HG02840 (cell line): ENCODE measurements at regions not wholly inside any gene's neighbourhood (a gene's known extent, or its start where the extent isn't known, plus 50 kb on each side); places are given as distances from the start of the nearest gene placed in this dataset.
"Not testable (repeated sequence)": the region's sequence is repeated elsewhere in the genome, so short reads cannot be mapped to it uniquely, and the experiment has no call there.

ENCODE experiments used
- ATAC-seq: cut with Tn5 transposase; IDR thresholded peaks from one replicate; pipeline ENCODE4 v1.9.1; 2021; ENCODE audit warnings: mild to moderate bottlenecking, moderate library complexity, moderate number of reproducible peaks; ENCODE audit not compliant: unreplicated experiment, low FRiP score

- no peak for ATAC-seq
Observed at GRCh38 chr1:60893136-60893930, 189.0 kb upstream of the NFIA start.

- ATAC-seq, result no peak
Observed at GRCh38 chr1:60891765-60892164, 190.6 kb upstream of the NFIA start.

GRCh38 chr1:60891281-60891680 lies 191.1 kb upstream of the NFIA start:
- ATAC-seq, result no peak

GRCh38 chr1:60890664-60891063 lies 191.7 kb upstream of the NFIA start:
- no peak for ATAC-seq

GRCh38 chr1:60889709-60890108 lies 192.7 kb upstream of the NFIA start:
- no peak for ATAC-seq

- no peak for ATAC-seq
Observed at GRCh38 chr1:60888126-60888525, 194.2 kb upstream of the NFIA start.

GRCh38 chr1:60886793-60887331 lies 195.5 kb upstream of the NFIA start:
- ATAC-seq, result no peak

- no peak for ATAC-seq
Observed at GRCh38 chr1:60886090-60886489, 196.3 kb upstream of the NFIA start.

GRCh38 chr1:60880202-60880601 lies 202.2 kb upstream of the NFIA start:
- no peak for ATAC-seq

GRCh38 chr1:60878323-60878722 lies 204.0 kb upstream of the NFIA start:
- ATAC-seq, result no peak

GRCh38 chr1:60877376-60877775 lies 205.0 kb upstream of the NFIA start:
- no peak for ATAC-seq

- ATAC-seq, result no peak
Observed at GRCh38 chr1:60876952-60877351, 205.4 kb upstream of the NFIA start.

GRCh38 chr1:60875138-60875537 lies 207.2 kb upstream of the NFIA start:
- no peak for ATAC-seq

GRCh38 chr1:60874718-60875117 lies 207.6 kb upstream of the NFIA start:
- ATAC-seq, result no peak

- ATAC-seq, result not testable (repeated sequence)
Observed at GRCh38 chr1:60873396-60873795, 209.0 kb upstream of the NFIA start.

GRCh38 chr1:60872426-60873054 lies 209.8 kb upstream of the NFIA start:
- ATAC-seq, result no peak

- no peak for ATAC-seq
Observed at GRCh38 chr1:60870269-60870865, 212.0 kb upstream of the NFIA start.

GRCh38 chr1:60868901-60869663 lies 213.3 kb upstream of the NFIA start:
- no peak for ATAC-seq

- no peak for ATAC-seq
Observed at GRCh38 chr1:60867782-60868181, 214.6 kb upstream of the NFIA start.

- no peak for ATAC-seq
Observed at GRCh38 chr1:60866917-60867531, 215.3 kb upstream of the NFIA start.
